T-helper 1 cell (primary cell): ENCODE measurements at regions not wholly inside any gene's neighbourhood (a gene's known extent, or its start where the extent isn't known, plus 50 kb on each side); places are given as distances from the start of the nearest gene placed in this dataset.
"Not testable (repeated sequence)": the region's sequence is repeated elsewhere in the genome, so short reads cannot be mapped to it uniquely, and the experiment has no call there.

ENCODE experiments used
- DNase-seq, 5 donors: peaks; one replicate each; pipeline ENCODE4 v3.0.0-alpha.2; 2012 to 2020

- no peak for DNase-seq
Observed at GRCh38 chr9:84512493-84512892, 157.0 kb upstream of the NTRK2 start.

GRCh38 chr9:84513473-84513872 is 156.1 kb upstream of the NTRK2 start:
- no peak for DNase-seq

- DNase-seq = no peak
Observed at GRCh38 chr9:84513979-84514378, 155.6 kb upstream of the NTRK2 start.

GRCh38 chr9:84514421-84514820 is 155.1 kb upstream of the NTRK2 start:
- no peak for DNase-seq

- no peak for DNase-seq
Observed at GRCh38 chr9:84517026-84517425, 152.5 kb upstream of the NTRK2 start.

GRCh38 chr9:84519413-84519812 is 150.1 kb upstream of the NTRK2 start:
- DNase-seq = no peak

GRCh38 chr9:84521208-84521607 is 148.3 kb upstream of the NTRK2 start:
- no peak for DNase-seq

- DNase-seq = not testable (repeated sequence)
Observed at GRCh38 chr9:84526211-84526610, 143.3 kb upstream of the NTRK2 start.

GRCh38 chr9:84527060-84527720 is 142.3 kb upstream of the NTRK2 start:
- not testable (repeated sequence) for DNase-seq

GRCh38 chr9:84535973-84536372 is 133.6 kb upstream of the NTRK2 start:
- DNase-seq = not testable (repeated sequence)

GRCh38 chr9:84538879-84539278 is 130.7 kb upstream of the NTRK2 start:
- DNase-seq = no peak

- no peak for DNase-seq
Observed at GRCh38 chr9:84542554-84542953, 127.0 kb upstream of the NTRK2 start.

- no peak for DNase-seq
Observed at GRCh38 chr9:84554069-84554664, 115.4 kb upstream of the NTRK2 start.

GRCh38 chr9:84556556-84556955 is 113.0 kb upstream of the NTRK2 start:
- no peak for DNase-seq

- no peak for DNase-seq
Observed at GRCh38 chr9:84557751-84558150, 111.8 kb upstream of the NTRK2 start.

- DNase-seq = no peak
Observed at GRCh38 chr9:84563691-84564090, 105.8 kb upstream of the NTRK2 start.

GRCh38 chr9:84567805-84568204 is 101.7 kb upstream of the NTRK2 start:
- no peak for DNase-seq

GRCh38 chr9:84570482-84571154 is 98.9 kb upstream of the NTRK2 start:
- no peak for DNase-seq

- DNase-seq = no peak
Observed at GRCh38 chr9:84573083-84573482, 96.4 kb upstream of the NTRK2 start.

- no peak for DNase-seq
Observed at GRCh38 chr9:84575705-84576104, 93.8 kb upstream of the NTRK2 start.

- no peak for DNase-seq
Observed at GRCh38 chr9:84583866-84584265, 85.7 kb upstream of the NTRK2 start.

GRCh38 chr9:84586662-84587061 is 82.9 kb upstream of the NTRK2 start:
- DNase-seq = no peak

- no peak for DNase-seq
Observed at GRCh38 chr9:84587153-84587552, 82.4 kb upstream of the NTRK2 start.

- DNase-seq = no peak
Observed at GRCh38 chr9:84589542-84589941, 80.0 kb upstream of the NTRK2 start.
